ENCODE measurements at regions not wholly inside any gene's neighbourhood (a gene's known extent, or its start where the extent isn't known, plus 50 kb on each side); places are given as distances from the start of the nearest gene placed in this dataset.

DNA sequence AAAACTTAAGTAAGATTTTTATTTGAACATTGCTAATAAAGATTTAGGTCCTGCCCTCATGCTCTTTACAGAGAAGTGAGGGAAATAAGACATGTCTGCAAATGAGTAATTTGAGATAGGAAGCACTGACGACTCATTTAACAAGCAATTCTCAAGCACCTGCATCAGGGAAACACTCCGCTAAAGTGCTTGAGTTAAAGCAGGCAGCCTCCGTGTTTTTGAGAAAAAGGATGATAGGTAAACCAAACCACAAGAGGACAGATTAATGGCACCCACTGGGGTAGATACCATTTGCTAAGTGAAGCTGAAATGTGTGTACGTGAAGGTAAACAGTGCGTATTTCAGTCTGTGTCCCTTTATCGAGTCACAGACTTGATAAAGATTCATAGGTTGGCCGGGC is 184.6 kb upstream of the CARD18 start:
- ChIA-PET POLR2A (no interaction called here), CTCF (no interaction called here)
- Histone ChIP-seq H3K27me3 (ENCODE audit: control insufficient read depth, insufficient read depth, low read length) (no peaks in the 10 kb centered on the region), H3K36me3 (ENCODE audit: control insufficient read depth, insufficient read depth, low read length) (no peaks in the 10 kb centered on the region), H3K4me3 (ENCODE audit: low read depth, low read length) (no peak overlapping the region)
- TF ChIP-seq, protein P1, sequence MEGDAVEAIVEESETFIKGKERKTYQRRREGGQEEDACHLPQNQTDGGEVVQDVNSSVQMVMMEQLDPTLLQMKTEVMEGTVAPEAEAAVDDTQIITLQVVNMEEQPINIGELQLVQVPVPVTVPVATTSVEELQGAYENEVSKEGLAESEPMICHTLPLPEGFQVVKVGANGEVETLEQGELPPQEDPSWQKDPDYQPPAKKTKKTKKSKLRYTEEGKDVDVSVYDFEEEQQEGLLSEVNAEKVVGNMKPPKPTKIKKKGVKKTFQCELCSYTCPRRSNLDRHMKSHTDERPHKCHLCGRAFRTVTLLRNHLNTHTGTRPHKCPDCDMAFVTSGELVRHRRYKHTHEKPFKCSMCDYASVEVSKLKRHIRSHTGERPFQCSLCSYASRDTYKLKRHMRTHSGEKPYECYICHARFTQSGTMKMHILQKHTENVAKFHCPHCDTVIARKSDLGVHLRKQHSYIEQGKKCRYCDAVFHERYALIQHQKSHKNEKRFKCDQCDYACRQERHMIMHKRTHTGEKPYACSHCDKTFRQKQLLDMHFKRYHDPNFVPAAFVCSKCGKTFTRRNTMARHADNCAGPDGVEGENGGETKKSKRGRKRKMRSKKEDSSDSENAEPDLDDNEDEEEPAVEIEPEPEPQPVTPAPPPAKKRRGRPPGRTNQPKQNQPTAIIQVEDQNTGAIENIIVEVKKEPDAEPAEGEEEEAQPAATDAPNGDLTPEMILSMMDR (IDR thresholded peaks at IDR 0.05; ENCODE audit: insufficient read depth, low read depth, low read length): no peak
- no peak for DNase-seq (ENCODE audit: low read depth)

DNA sequence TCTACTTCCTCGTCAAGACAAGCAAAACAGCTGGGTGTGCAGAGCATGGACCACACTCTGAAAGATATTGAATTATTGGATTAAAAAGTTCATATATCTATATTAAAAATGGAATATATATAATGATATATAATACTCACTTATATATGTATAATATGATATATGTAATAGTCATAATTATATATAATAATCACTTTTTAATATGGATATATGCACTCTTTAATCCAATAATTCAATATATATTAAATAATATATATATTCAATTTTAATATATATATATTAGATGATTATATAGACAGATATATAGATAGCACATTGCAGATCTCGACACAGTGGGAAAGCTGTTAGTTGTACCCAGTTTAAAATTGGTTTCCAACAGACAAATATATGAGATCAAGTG is 182.1 kb upstream of the CARD18 start:
- no peak for DNase-seq (ENCODE audit: low read depth)
- Histone ChIP-seq H3K4me3 (ENCODE audit: low read depth, low read length) (no peak overlapping the region), H3K36me3 (ENCODE audit: control insufficient read depth, insufficient read depth, low read length) (no peaks in the 10 kb centered on the region), H3K27me3 (ENCODE audit: control insufficient read depth, insufficient read depth, low read length) (no peaks in the 10 kb centered on the region)
- CTCF ChIA-PET: no interaction called here
- TF ChIP-seq, protein P1 (IDR thresholded peaks at IDR 0.05; ENCODE audit: insufficient read depth, low read depth, low read length): no peak
- POLR2A ChIA-PET: no interaction called here

DNA sequence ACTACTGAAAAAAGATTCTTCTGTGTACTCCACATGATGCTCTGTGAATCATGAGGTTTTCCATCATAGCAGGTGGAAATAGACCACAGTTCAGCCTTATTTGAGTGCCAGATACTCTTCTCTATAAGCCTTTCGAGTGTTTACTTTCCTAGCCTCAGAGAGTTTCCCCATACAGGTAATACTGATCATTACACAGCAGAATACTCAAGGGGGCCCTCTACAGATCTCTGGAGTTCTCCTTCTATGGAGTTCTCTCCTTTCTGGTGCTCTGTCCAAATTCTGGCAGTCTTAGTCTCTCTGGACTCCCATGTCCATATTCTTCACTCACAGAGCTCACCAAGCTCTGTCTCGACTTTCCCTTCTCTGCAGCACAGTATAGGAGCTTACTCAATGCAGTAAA is 175.7 kb upstream of the CARD18 start:
- ChIA-PET CTCF (no interaction called here), POLR2A (no interaction called here)
- Histone ChIP-seq H3K4me3 (ENCODE audit: low read depth, low read length) (no peak overlapping the region), H3K27me3 (ENCODE audit: control insufficient read depth, insufficient read depth, low read length) (no peaks in the 10 kb centered on the region), H3K36me3 (ENCODE audit: control insufficient read depth, insufficient read depth, low read length) (no peaks in the 10 kb centered on the region)
- DNase-seq (ENCODE audit: low read depth): no peak
- TF ChIP-seq, protein P1 (IDR thresholded peaks at IDR 0.05; ENCODE audit: insufficient read depth, low read depth, low read length): no peak

DNA sequence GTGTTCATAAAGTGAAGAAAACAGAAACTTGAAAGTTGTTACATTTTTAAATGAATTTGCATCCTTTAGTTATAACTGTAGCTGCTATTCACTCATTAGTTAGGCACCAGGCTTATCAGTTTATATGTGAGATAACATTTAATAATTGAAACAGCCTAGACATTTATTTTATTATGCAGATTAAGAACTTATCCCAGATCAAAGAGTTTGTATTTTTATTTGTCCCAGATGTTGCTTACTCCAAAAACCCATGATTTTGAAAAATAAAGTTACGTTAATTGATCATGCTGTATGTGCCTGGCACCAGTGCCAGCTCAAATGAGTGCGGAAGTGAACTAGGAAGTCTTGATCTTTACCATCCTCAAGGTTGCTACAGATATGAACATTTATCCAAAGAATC is 172.7 kb upstream of the CARD18 start:
- no peak overlapping the region for H3K4me3 ChIP-seq (ENCODE audit: low read depth, low read length)
- H3K27me3 ChIP-seq (ENCODE audit: control insufficient read depth, insufficient read depth, low read length): no peaks in the 10 kb centered on the region
- TF ChIP-seq, protein P1 (IDR thresholded peaks at IDR 0.05; ENCODE audit: insufficient read depth, low read depth, low read length): no peak
- ChIA-PET CTCF (no interaction called here), POLR2A (no interaction called here)
- no peaks in the 10 kb centered on the region for H3K36me3 ChIP-seq (ENCODE audit: control insufficient read depth, insufficient read depth, low read length)
- DNase-seq (ENCODE audit: low read depth): no peak

DNA sequence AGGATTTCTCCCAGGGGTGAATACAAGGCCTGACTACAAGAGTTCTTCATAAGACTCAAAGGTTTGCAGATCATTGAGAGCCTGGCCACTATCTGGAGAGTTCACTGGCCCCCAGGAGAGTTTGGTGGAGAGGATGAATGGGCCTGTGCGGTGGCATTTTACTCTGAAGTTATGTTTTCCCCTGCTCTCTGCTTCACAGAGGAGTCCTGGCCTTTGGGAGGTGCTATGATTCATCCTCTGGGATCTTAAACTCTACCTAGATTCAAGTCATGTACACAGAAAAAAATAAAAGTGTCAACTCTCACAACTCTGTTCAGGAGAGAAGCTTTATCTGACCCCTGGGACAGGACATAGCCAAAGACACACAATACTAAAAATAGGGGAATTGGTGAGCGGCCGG is 159.1 kb upstream of the CARD18 start:
- TF ChIP-seq, protein P1 (IDR thresholded peaks at IDR 0.05; ENCODE audit: insufficient read depth, low read depth, low read length): no peak
- DNase-seq (ENCODE audit: low read depth): no peak
- ChIA-PET CTCF (interaction anchor here (0.6 kb wide), 1 partner anchor 66 kb away, joined by 4 read pairs; no protein-coding TSS in a partner anchor), POLR2A (no interaction called here)
- Histone ChIP-seq H3K27me3 (ENCODE audit: control insufficient read depth, insufficient read depth, low read length) (no peaks in the 10 kb centered on the region), H3K4me3 (ENCODE audit: low read depth, low read length) (no peak overlapping the region), H3K36me3 (ENCODE audit: control insufficient read depth, insufficient read depth, low read length) (no peaks in the 10 kb centered on the region)

All from BJ (cell line).